ENCODE measurements at regions not wholly inside any gene's neighbourhood (a gene's known extent, or its start where the extent isn't known, plus 50 kb on each side); places are given as distances from the start of the nearest gene placed in this dataset.

DNA sequence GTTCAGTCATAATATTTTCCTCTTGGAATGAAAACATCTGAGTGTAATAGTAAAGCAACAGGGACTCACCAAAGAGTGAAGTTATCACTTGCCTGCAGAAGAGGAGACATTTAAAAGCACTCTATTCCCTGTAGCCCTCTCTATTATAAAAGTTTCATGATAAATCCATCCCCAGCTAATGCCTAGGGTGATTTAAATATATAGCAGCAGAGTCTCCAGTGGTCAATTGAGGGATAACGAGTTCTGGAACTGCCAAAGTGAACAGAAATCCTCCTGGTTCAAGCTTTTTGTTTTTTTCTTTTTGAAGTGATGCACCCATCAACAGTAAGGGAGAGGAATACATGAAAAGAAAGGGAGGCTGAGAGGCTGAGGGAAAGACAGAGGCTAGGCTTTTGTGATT is 87.3 kb downstream of the EVX1 start:
- no peak for DNase-seq
- TF ChIP-seq, protein P1, sequence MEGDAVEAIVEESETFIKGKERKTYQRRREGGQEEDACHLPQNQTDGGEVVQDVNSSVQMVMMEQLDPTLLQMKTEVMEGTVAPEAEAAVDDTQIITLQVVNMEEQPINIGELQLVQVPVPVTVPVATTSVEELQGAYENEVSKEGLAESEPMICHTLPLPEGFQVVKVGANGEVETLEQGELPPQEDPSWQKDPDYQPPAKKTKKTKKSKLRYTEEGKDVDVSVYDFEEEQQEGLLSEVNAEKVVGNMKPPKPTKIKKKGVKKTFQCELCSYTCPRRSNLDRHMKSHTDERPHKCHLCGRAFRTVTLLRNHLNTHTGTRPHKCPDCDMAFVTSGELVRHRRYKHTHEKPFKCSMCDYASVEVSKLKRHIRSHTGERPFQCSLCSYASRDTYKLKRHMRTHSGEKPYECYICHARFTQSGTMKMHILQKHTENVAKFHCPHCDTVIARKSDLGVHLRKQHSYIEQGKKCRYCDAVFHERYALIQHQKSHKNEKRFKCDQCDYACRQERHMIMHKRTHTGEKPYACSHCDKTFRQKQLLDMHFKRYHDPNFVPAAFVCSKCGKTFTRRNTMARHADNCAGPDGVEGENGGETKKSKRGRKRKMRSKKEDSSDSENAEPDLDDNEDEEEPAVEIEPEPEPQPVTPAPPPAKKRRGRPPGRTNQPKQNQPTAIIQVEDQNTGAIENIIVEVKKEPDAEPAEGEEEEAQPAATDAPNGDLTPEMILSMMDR (IDR thresholded peaks at IDR 0.05), result peak in 1 of 3 experiments; percentile 11
- TF ChIP-seq POLR2A (IDR thresholded peaks at IDR 0.05), result no peak
- Histone ChIP-seq H3K27ac (no peak overlapping the region), H3K36me3 (ENCODE audit: low read depth, missing control alignments) (no peaks in the 10 kb centered on the region), H3K27me3 (no peaks in the 10 kb centered on the region), H3K9me3 (no peaks in the 10 kb centered on the region), H3K4me1 (no peaks in the 10 kb centered on the region), H3K4me3 (no peak overlapping the region)
- intact Hi-C loops (cut with DNase I; ENCODE audit: low total_unique reads), result no loop called here
- WGBS, 2 donors, result 28 to 53% methylated on average over 1 of the region's 1 CpG

- Histone ChIP-seq H3K36me3 (ENCODE audit: low read depth, missing control alignments) (no peaks in the 10 kb centered on the region), H3K4me1 (no peaks in the 10 kb centered on the region), H3K27ac (no peak overlapping the region), H3K4me3 (no peak overlapping the region), H3K9me3 (no peaks in the 10 kb centered on the region), H3K27me3 (no peaks in the 10 kb centered on the region)
- DNase-seq, result no peak
- intact Hi-C loops (cut with DNase I; ENCODE audit: low total_unique reads), result no loop called here
- TF ChIP-seq, protein P1 (IDR thresholded peaks at IDR 0.05), result no peak
- no peak for TF ChIP-seq POLR2A (IDR thresholded peaks at IDR 0.05)
- WGBS, 2 donors, result 71 to 81% methylated on average over 2 of the region's 2 CpGs
These were observed 96.9 kb downstream of the EVX1 start for GRCh38 chr7:27339478-27339877.

DNA sequence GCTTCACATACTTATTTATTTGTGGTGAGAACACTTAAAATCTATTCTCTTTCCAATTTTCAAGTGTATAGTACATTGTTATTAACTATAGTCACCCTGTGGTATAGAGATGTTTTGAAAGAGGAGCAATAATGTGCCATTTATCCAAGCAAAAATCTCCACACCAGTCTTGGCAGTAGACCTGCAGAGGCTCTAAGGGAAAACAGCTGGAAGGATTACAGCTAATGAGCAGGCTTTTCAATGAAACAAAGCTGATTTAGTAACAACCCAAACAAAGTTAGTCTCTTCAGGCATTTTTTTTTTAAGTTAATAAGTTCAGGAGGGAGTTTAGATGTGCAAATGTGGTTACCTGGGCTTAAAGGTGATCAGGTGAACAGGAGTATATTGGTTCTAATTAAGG is 101.9 kb downstream of the EVX1 start:
- H3K4me3 ChIP-seq, result no peak overlapping the region
- no peaks in the 10 kb centered on the region for H3K9me3 ChIP-seq
- H3K4me1 ChIP-seq, result no peaks in the 10 kb centered on the region
- H3K27ac ChIP-seq, result no peak overlapping the region
- no peaks in the 10 kb centered on the region for H3K27me3 ChIP-seq
- intact Hi-C loops (cut with DNase I; ENCODE audit: low total_unique reads), result no loop called here
- TF ChIP-seq, protein P1 (IDR thresholded peaks at IDR 0.05), result no peak
- TF ChIP-seq POLR2A (IDR thresholded peaks at IDR 0.05), result no peak
- no peak for DNase-seq
- no peaks in the 10 kb centered on the region for H3K36me3 ChIP-seq (ENCODE audit: low read depth, missing control alignments)

DNA sequence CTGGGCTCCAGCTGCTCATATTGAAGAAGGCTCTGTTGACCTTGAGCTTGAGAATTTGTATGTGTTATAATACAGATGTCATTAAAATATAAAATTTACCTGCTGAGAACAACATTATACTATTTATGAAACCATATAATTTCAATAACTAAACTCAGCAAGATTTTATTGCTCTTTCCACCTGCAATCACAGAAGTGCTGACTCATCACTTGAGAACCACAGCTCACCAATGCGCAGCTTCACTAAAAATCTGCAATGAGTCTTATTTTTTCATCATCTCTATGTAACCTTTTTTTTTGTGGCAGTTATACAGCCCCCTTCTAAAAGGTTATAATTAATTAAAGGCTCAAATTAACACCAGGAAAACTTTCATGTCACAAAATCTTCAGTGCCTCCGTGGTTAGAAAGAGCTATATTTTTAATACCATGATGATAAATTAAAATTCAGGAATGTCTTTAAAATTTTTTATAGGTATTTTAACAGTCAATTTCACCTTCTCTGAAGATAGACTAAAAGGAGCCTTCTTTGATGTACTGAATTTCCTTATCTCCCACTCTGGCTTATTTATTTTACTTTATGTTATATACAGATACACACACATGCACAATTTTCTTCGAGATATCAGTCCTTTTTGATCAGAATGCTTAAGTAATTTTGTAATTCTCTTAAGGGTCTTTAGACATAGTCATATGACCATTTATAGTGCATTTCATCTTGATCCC is 102.7 kb downstream of the EVX1 start:
- H3K4me3 ChIP-seq, result no peak overlapping the region
- WGBS, 2 donors, result 84% methylated on average over 3 of the region's 3 CpGs
- no peak overlapping the region for H3K27ac ChIP-seq
- intact Hi-C loops (cut with DNase I; ENCODE audit: low total_unique reads), result no loop called here
- H3K4me1 ChIP-seq, result no peaks in the 10 kb centered on the region
- TF ChIP-seq, protein P1 (IDR thresholded peaks at IDR 0.05), result no peak
- no peak for TF ChIP-seq POLR2A (IDR thresholded peaks at IDR 0.05)
- no peak for DNase-seq
- H3K36me3 ChIP-seq (ENCODE audit: low read depth, missing control alignments), result no peaks in the 10 kb centered on the region
- no peaks in the 10 kb centered on the region for H3K9me3 ChIP-seq
- H3K27me3 ChIP-seq, result no peaks in the 10 kb centered on the region

- no peak for DNase-seq
- no peaks in the 10 kb centered on the region for H3K27me3 ChIP-seq
- no peak overlapping the region for H3K27ac ChIP-seq
- no peak for TF ChIP-seq POLR2A (IDR thresholded peaks at IDR 0.05)
- TF ChIP-seq, protein P1 (IDR thresholded peaks at IDR 0.05), result no peak
- no peak overlapping the region for H3K4me3 ChIP-seq
- intact Hi-C loops (cut with DNase I; ENCODE audit: low total_unique reads), result no loop called here
- 90 to 91% methylated on average over 8 of the region's 8 CpGs for WGBS, 2 donors
- no peaks in the 10 kb centered on the region for H3K4me1 ChIP-seq
- no peaks in the 10 kb centered on the region for H3K36me3 ChIP-seq (ENCODE audit: low read depth, missing control alignments)
- H3K9me3 ChIP-seq, result no peaks in the 10 kb centered on the region
These were observed 103.4 kb downstream of the EVX1 start for GRCh38 chr7:27345997-27346396.
